ENCODE measurements at regions not wholly inside any gene's neighbourhood (a gene's known extent, or its start where the extent isn't known, plus 50 kb on each side); places are given as distances from the start of the nearest gene placed in this dataset.

DNA sequence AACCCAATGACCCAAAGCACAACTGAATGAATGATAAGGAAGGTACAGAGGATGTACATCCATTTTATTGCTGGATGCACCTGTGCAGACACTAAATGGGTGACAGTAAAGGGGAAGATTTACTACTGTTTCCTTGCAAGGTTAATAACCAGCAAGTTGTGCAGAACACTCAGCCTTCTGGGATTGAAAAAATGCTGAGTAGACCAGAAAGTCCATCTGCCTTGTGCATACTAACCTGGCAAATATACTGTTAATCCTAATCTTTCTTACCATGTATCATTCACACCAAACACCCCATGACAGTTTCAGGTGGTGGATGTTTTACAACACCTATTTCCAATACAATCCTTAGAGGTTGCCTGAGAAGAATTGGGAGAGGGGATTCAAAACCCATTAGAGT is 814.1 kb upstream of the NRXN1 start:
- no peak overlapping the region for H3K4me3 Mint-ChIP-seq (ENCODE audit: unreplicated experiment)
- POLR2A ChIA-PET: no interaction called here
- H3K27ac Mint-ChIP-seq (ENCODE audit: low read depth, unreplicated experiment): no peak overlapping the region
- intact Hi-C loops (cut with micrococcal nuclease): no loop called here
- H3K4me1 Mint-ChIP-seq (ENCODE audit: insufficient read depth, unreplicated experiment): no peaks in the 10 kb centered on the region
- CTCF ChIA-PET: interaction anchor here (0.9 kb wide), 1 partner anchor 11 kb away, joined by 3 read pairs; no protein-coding TSS in a partner anchor
- no peaks in the 10 kb centered on the region for H3K27me3 Mint-ChIP-seq (ENCODE audit: insufficient read depth, unreplicated experiment)
- TF ChIP-seq, protein P1, sequence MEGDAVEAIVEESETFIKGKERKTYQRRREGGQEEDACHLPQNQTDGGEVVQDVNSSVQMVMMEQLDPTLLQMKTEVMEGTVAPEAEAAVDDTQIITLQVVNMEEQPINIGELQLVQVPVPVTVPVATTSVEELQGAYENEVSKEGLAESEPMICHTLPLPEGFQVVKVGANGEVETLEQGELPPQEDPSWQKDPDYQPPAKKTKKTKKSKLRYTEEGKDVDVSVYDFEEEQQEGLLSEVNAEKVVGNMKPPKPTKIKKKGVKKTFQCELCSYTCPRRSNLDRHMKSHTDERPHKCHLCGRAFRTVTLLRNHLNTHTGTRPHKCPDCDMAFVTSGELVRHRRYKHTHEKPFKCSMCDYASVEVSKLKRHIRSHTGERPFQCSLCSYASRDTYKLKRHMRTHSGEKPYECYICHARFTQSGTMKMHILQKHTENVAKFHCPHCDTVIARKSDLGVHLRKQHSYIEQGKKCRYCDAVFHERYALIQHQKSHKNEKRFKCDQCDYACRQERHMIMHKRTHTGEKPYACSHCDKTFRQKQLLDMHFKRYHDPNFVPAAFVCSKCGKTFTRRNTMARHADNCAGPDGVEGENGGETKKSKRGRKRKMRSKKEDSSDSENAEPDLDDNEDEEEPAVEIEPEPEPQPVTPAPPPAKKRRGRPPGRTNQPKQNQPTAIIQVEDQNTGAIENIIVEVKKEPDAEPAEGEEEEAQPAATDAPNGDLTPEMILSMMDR (IDR thresholded peaks at IDR 0.05; ENCODE audit: unreplicated experiment): no peak
- no peaks in the 10 kb centered on the region for H3K36me3 Mint-ChIP-seq (ENCODE audit: insufficient read depth, unreplicated experiment)
- no peak for DNase-seq (ENCODE audit: unreplicated experiment)
- BruUV-seq (replicated peaks): no TSS peak
- peaks cover 7% of the 10 kb centered on the region for H3K9me3 Mint-ChIP-seq (ENCODE audit: unreplicated experiment)

DNA sequence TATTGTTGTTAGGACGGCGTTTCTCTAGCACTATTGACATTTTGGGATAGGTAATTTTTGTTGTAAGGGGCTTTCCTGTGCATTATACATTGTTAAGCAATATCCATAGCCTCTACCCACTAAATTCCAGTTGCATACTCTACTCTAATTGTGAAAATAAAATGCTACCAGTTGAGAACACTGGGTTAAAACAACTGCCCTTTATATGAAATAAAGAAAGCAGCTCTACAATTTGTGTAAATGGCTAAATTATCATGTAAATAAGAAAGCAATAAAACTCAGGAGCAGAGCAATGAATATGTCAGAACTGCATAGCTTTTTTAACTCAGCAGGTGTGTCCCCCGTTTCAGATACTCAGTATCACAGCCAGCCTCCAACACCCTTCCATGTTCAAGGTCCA is 812.7 kb upstream of the NRXN1 start:
- intact Hi-C loops (cut with micrococcal nuclease): no loop called here
- no peaks in the 10 kb centered on the region for H3K4me1 Mint-ChIP-seq (ENCODE audit: insufficient read depth, unreplicated experiment)
- ChIA-PET CTCF (no interaction called here), POLR2A (no interaction called here)
- no peak overlapping the region for H3K27ac Mint-ChIP-seq (ENCODE audit: low read depth, unreplicated experiment)
- H3K9me3 Mint-ChIP-seq (ENCODE audit: unreplicated experiment): peaks cover 7% of the 10 kb centered on the region
- no peaks in the 10 kb centered on the region for H3K36me3 Mint-ChIP-seq (ENCODE audit: insufficient read depth, unreplicated experiment)
- no peak for DNase-seq (ENCODE audit: unreplicated experiment)
- no peaks in the 10 kb centered on the region for H3K27me3 Mint-ChIP-seq (ENCODE audit: insufficient read depth, unreplicated experiment)
- TF ChIP-seq, protein P1 (IDR thresholded peaks at IDR 0.05; ENCODE audit: unreplicated experiment): no peak
- no TSS peak for BruUV-seq (replicated peaks)
- no peak overlapping the region for H3K4me3 Mint-ChIP-seq (ENCODE audit: unreplicated experiment)

DNA sequence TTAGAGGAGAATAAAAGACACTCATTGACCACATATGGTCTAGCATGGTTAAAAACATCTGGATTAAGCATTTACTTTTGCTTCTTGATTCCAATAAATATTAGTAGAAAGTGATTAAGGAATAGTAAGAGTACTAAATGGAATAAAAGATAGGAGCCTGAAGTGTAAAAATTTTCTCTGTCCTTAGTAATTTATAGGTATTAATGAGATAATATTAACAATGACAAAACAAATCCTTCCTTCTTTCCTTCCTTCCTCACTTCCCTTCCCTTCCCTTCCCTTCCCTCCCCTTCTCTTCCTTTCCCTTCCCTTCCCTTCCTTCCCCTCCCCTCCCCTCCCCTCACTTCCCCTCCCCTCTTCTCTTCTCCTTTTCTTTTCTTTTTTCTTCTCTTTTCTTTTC is 797.5 kb upstream of the NRXN1 start:
- CTCF ChIA-PET: no interaction called here
- Mint-ChIP-seq H3K36me3 (ENCODE audit: insufficient read depth, unreplicated experiment) (no peaks in the 10 kb centered on the region), H3K9me3 (ENCODE audit: unreplicated experiment) (no peaks in the 10 kb centered on the region), H3K27me3 (ENCODE audit: insufficient read depth, unreplicated experiment) (no peaks in the 10 kb centered on the region), H3K27ac (ENCODE audit: low read depth, unreplicated experiment) (no peak overlapping the region), H3K4me3 (ENCODE audit: unreplicated experiment) (no peak overlapping the region), H3K4me1 (ENCODE audit: insufficient read depth, unreplicated experiment) (no peaks in the 10 kb centered on the region)
- BruUV-seq (replicated peaks): no TSS peak
- TF ChIP-seq, protein P1 (IDR thresholded peaks at IDR 0.05; ENCODE audit: unreplicated experiment): no peak
- no peak for DNase-seq (ENCODE audit: unreplicated experiment)
- POLR2A ChIA-PET: no interaction called here
- intact Hi-C loops (cut with micrococcal nuclease): no loop called here

DNA sequence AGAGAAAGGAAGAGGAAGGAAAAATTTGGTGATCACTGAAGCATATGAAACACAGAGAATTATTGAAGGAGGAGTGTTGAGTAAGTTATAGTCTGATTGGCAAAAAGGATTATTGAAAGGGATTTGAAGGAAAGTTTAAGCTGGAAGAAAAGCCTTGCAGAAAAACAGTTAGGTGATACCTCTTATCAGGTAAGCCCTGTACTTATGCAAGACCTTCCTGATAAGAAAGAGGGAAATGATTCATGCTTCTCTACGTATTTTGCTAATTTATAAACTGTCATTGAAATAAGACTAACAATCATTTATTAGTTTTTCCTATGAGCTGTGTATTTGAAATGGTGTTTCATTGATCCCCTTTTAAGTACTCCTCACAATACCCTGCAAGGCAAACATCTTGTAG is 793.9 kb upstream of the NRXN1 start:
- no peaks in the 10 kb centered on the region for H3K36me3 Mint-ChIP-seq (ENCODE audit: insufficient read depth, unreplicated experiment)
- POLR2A ChIA-PET: no interaction called here
- TF ChIP-seq, protein P1 (IDR thresholded peaks at IDR 0.05; ENCODE audit: unreplicated experiment): no peak
- CTCF ChIA-PET: interaction anchor here (0.6 kb wide), 1 partner anchor 49 kb away, joined by 3 read pairs; no protein-coding TSS in a partner anchor
- no peak overlapping the region for H3K4me3 Mint-ChIP-seq (ENCODE audit: unreplicated experiment)
- DNase-seq (ENCODE audit: unreplicated experiment): no peak
- no peaks in the 10 kb centered on the region for H3K4me1 Mint-ChIP-seq (ENCODE audit: insufficient read depth, unreplicated experiment)
- BruUV-seq (replicated peaks): no TSS peak
- no peaks in the 10 kb centered on the region for H3K9me3 Mint-ChIP-seq (ENCODE audit: unreplicated experiment)
- H3K27me3 Mint-ChIP-seq (ENCODE audit: insufficient read depth, unreplicated experiment): no peaks in the 10 kb centered on the region
- no peak overlapping the region for H3K27ac Mint-ChIP-seq (ENCODE audit: low read depth, unreplicated experiment)
- intact Hi-C loops (cut with micrococcal nuclease): no loop called here
